OCI-LY1 (cell line): ENCODE measurements at regions not wholly inside any gene's neighbourhood (a gene's known extent, or its start where the extent isn't known, plus 50 kb on each side); places are given as distances from the start of the nearest gene placed in this dataset.
"Not testable (repeated sequence)": the region's sequence is repeated elsewhere in the genome, so short reads cannot be mapped to it uniquely, and the experiment has no call there.

Experiments
- H2AFZ ChIP-seq: fragments of 200-600 bp; sonication (generic), shearing (Covaris generic); 2 replicates; pipeline ENCODE4 v1.6.0; 2014; ENCODE audit warnings: antibody characterized with exemption, mild to moderate bottlenecking, low read length
- H3F3A ChIP-seq: fragments of 200-600 bp; sonication (generic), shearing (Covaris generic); 2 replicates; pipeline ENCODE4 v1.6.0; 2014; ENCODE audit warnings: mild to moderate bottlenecking, antibody characterized with exemption, low read length, moderate library complexity; ENCODE audit not compliant: insufficient read depth
- H3K27ac ChIP-seq: fragments of 200-600 bp; sonication (generic); 2 replicates; pipeline ENCODE4 v1.5.1; 2014; ENCODE audit warnings: low read length, mixed run types, mild to moderate bottlenecking, low read depth; ENCODE audit not compliant: poor library complexity, severe bottlenecking
- H3K27me3 ChIP-seq: fragments of 200-600 bp; sonication (generic); 2 replicates; pipeline ENCODE4 v1.6.0; 2014; ENCODE audit warnings: antibody characterized with exemption, mild to moderate bottlenecking, low read length, moderate library complexity; ENCODE audit not compliant: insufficient read depth
- H3K36me3 ChIP-seq: fragments of 200-600 bp; sonication (generic); 2 replicates; pipeline ENCODE4 v1.6.1; 2014; ENCODE audit warnings: mild to moderate bottlenecking, antibody characterized with exemption, low read length, moderate library complexity, mixed read lengths; ENCODE audit not compliant: insufficient read depth
- H3K4me1 ChIP-seq: fragments of 200-600 bp; sonication (generic); 2 replicates; pipeline ENCODE4 v1.5.1; 2014; ENCODE audit warnings: mild to moderate bottlenecking, low read length, moderate library complexity; ENCODE audit not compliant: insufficient read depth, severe bottlenecking
- H3K4me2 ChIP-seq: fragments of 200-600 bp; sonication (generic), shearing (Covaris generic); 2 replicates; pipeline ENCODE4 v1.6.1; 2014; ENCODE audit warnings: low read length
- H3K4me3 ChIP-seq: fragments of 200-600 bp; sonication (generic); 2 replicates; pipeline ENCODE4 v1.5.1; 2014; ENCODE audit warnings: low read length, low read depth, mild to moderate bottlenecking, mixed read lengths; ENCODE audit not compliant: poor library complexity, severe bottlenecking
- H3K79me2 ChIP-seq: fragments of 200-600 bp; shearing (Covaris generic); 2 replicates; pipeline ENCODE4 v1.6.1; 2016; ENCODE audit warnings: mixed run types, low read length, mixed read lengths; ENCODE audit not compliant: insufficient read depth
- H3K9ac ChIP-seq: fragments of 200-600 bp; sonication (generic), shearing (Covaris generic); 2 replicates; pipeline ENCODE4 v1.6.1; 2014; ENCODE audit warnings: mild to moderate bottlenecking, low read length, mixed read lengths
- H3K9me2 ChIP-seq: fragments of 200-600 bp; sonication (generic), shearing (Covaris generic); 2 replicates; pipeline ENCODE4 v1.6.1; 2014; ENCODE audit warnings: low read depth, mild to moderate bottlenecking, low read length, mixed read lengths
- H3K9me3 ChIP-seq: fragments of 200-600 bp; shearing (Covaris generic); 2 replicates; pipeline ENCODE4 v1.6.1; 2014; ENCODE audit warnings: low read length, mixed read lengths
- H4K20me1 ChIP-seq: fragments of 200-600 bp; sonication (generic), shearing (Covaris generic); 2 replicates; pipeline ENCODE4 v1.6.0; 2016; ENCODE audit warnings: mild to moderate bottlenecking, low read length; ENCODE audit not compliant: insufficient read depth
- CTCF ChIP-seq: fragments of 200-600 bp; sonication (generic), shearing (Covaris generic); IDR thresholded peaks from 2 replicates; pipeline ENCODE4 v1.5.1; 2017; ENCODE audit warnings: mild to moderate bottlenecking, antibody characterized with exemption, low read length, moderate library complexity, mixed read lengths
- EZH2 ChIP-seq: fragments of 200-600 bp; sonication (generic), shearing (Covaris generic); IDR thresholded peaks from 2 replicates; pipeline ENCODE4 v1.8.0; 2017; ENCODE audit warnings: borderline replicate concordance, mixed run types, mild to moderate bottlenecking, antibody characterized with exemption, low read length, moderate library complexity, mixed read lengths

GRCh38 chr3:153552887-153553604 lies 391.0 kb downstream of the RAP2B start:
- H3K4me3 ChIP-seq, result no peak overlapping the region
- no peak overlapping the region for H3K4me2 ChIP-seq
- H2AFZ ChIP-seq, result no peak overlapping the region
- no peak overlapping the region for H3K9ac ChIP-seq
- no peaks in the 10 kb centered on the region for H3K4me1 ChIP-seq
- TF ChIP-seq EZH2 (no peak), CTCF (no peak)
- no peaks in the 10 kb centered on the region for H3K9me3 ChIP-seq
- no peaks in the 10 kb centered on the region for H3F3A ChIP-seq
- no peaks in the 10 kb centered on the region for H3K9me2 ChIP-seq
- H3K79me2 ChIP-seq, result no peaks in the 10 kb centered on the region
- H3K27ac ChIP-seq, result no peak overlapping the region
- H3K36me3 ChIP-seq, result no peaks in the 10 kb centered on the region
- no peaks in the 10 kb centered on the region for H3K27me3 ChIP-seq
- no peaks in the 10 kb centered on the region for H4K20me1 ChIP-seq

GRCh38 chr3:153553605-153553945 lies 391.5 kb downstream of the RAP2B start:
- no peak overlapping the region for H2AFZ ChIP-seq
- no peaks in the 10 kb centered on the region for H3K36me3 ChIP-seq
- H3K79me2 ChIP-seq, result no peaks in the 10 kb centered on the region

DNA sequence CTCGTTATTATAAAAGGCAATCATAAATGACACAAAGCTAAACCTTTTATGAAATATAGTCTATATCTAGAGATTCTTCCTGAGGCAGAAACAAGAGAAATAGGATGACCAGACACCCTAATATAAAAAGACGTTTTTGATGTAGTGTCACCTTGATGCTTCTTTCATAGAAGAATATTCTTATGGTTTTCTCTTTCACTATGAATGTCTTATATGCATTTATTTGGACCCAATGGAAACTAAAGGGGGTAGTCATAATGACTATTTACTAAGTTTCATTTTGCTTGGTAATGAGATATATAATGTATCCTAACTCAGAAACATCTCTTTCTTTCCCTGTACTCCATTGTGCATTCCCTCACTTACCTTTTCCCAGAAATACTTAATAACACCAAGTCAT lies 393.9 kb downstream of the RAP2B start:
- Histone ChIP-seq H3K27me3 (no peaks in the 10 kb centered on the region), H3K4me2 (no peak overlapping the region), H3K9me3 (no peaks in the 10 kb centered on the region), H2AFZ (no peak overlapping the region), H3K79me2 (no peaks in the 10 kb centered on the region), H3K4me3 (no peak overlapping the region), H3K4me1 (no peaks in the 10 kb centered on the region), H3F3A (no peaks in the 10 kb centered on the region), H3K9ac (no peak overlapping the region), H3K9me2 (no peaks in the 10 kb centered on the region), H4K20me1 (no peaks in the 10 kb centered on the region), H3K36me3 (no peaks in the 10 kb centered on the region), H3K27ac (no peak overlapping the region)
- TF ChIP-seq CTCF (no peak), EZH2 (no peak)

More at GRCh38 chr3:153553605-153553945, 391.5 kb downstream of the RAP2B start:
- no peaks in the 10 kb centered on the region for H3K9me3 ChIP-seq
- no peaks in the 10 kb centered on the region for H3F3A ChIP-seq
- no peaks in the 10 kb centered on the region for H3K27me3 ChIP-seq
- H3K9me2 ChIP-seq, result no peaks in the 10 kb centered on the region
- H3K9ac ChIP-seq, result no peak overlapping the region
- no peaks in the 10 kb centered on the region for H4K20me1 ChIP-seq
- no peak for TF ChIP-seq CTCF
- no peak for TF ChIP-seq EZH2
- H3K4me1 ChIP-seq, result no peaks in the 10 kb centered on the region
- H3K4me2 ChIP-seq, result no peak overlapping the region
- H3K27ac ChIP-seq, result no peak overlapping the region
- no peak overlapping the region for H3K4me3 ChIP-seq

GRCh38 chr3:153559366-153559765 lies 397.3 kb downstream of the RAP2B start:
- H3K27me3 ChIP-seq, H3K27ac ChIP-seq, H3K9me2 ChIP-seq, H3K4me1 ChIP-seq, H3K36me3 ChIP-seq, H3K9me3 ChIP-seq, H3K9ac ChIP-seq, H3K79me2 ChIP-seq, H3F3A ChIP-seq, H2AFZ ChIP-seq, H4K20me1 ChIP-seq, H3K4me3 ChIP-seq, H3K4me2 ChIP-seq: not testable (repeated sequence)
